GM21447 (cell line): ENCODE measurements at regions not wholly inside any gene's neighbourhood (a gene's known extent, or its start where the extent isn't known, plus 50 kb on each side); places are given as distances from the start of the nearest gene placed in this dataset.
A peak's percentile ranks its signal among the peaks of the same experiment; 100 is the strongest.
"Not testable (repeated sequence)": the region's sequence is repeated elsewhere in the genome, so short reads cannot be mapped to it uniquely, and the experiment has no call there.

Experiments used
- ATAC-seq: cut with Tn5 transposase; IDR thresholded peaks from one replicate; pipeline ENCODE4 v1.9.1; 2021; ENCODE audit not compliant: unreplicated experiment

- ATAC-seq, result no peak
These were observed 119.7 kb upstream of the RBPJ start for GRCh38 chr4:26201120-26201519.

GRCh38 chr4:26204249-26204825 is 116.5 kb upstream of the RBPJ start:
- ATAC-seq, result no peak

GRCh38 chr4:26204911-26205370 is 115.9 kb upstream of the RBPJ start:
- no peak for ATAC-seq

GRCh38 chr4:26206339-26206738 is 114.5 kb upstream of the RBPJ start:
- no peak for ATAC-seq

GRCh38 chr4:26206999-26207398 is 113.8 kb upstream of the RBPJ start:
- no peak for ATAC-seq

- no peak for ATAC-seq
These were observed 113.2 kb upstream of the RBPJ start for GRCh38 chr4:26207631-26208030.

- no peak for ATAC-seq
These were observed 112.4 kb upstream of the RBPJ start for GRCh38 chr4:26208237-26208994.

GRCh38 chr4:26209378-26209777 is 111.4 kb upstream of the RBPJ start:
- not testable (repeated sequence) for ATAC-seq

- no peak for ATAC-seq
These were observed 108.3 kb upstream of the RBPJ start for GRCh38 chr4:26212528-26212927.

GRCh38 chr4:26213317-26213716 is 107.5 kb upstream of the RBPJ start:
- no peak for ATAC-seq

- no peak for ATAC-seq
These were observed 105.8 kb upstream of the RBPJ start for GRCh38 chr4:26214994-26215393.

GRCh38 chr4:26215725-26216124 is 105.1 kb upstream of the RBPJ start:
- ATAC-seq, result no peak

GRCh38 chr4:26217481-26217880 is 103.3 kb upstream of the RBPJ start:
- no peak for ATAC-seq

GRCh38 chr4:26217961-26218676 is 102.7 kb upstream of the RBPJ start:
- ATAC-seq, result peak; percentile 79

GRCh38 chr4:26218677-26219605 is 101.9 kb upstream of the RBPJ start:
- peak; percentile 29 for ATAC-seq

GRCh38 chr4:26220696-26221095 is 100.1 kb upstream of the RBPJ start:
- no peak for ATAC-seq

GRCh38 chr4:26223155-26223554 is 97.7 kb upstream of the RBPJ start:
- ATAC-seq, result no peak

GRCh38 chr4:26226629-26227376 is 94.0 kb upstream of the RBPJ start:
- ATAC-seq, result no peak

- no peak for ATAC-seq
These were observed 93.1 kb upstream of the RBPJ start for GRCh38 chr4:26227601-26228229.

GRCh38 chr4:26228883-26229282 is 91.9 kb upstream of the RBPJ start:
- ATAC-seq, result no peak
